ENCODE measurements at regions not wholly inside any gene's neighbourhood (a gene's known extent, or its start where the extent isn't known, plus 50 kb on each side); places are given as distances from the start of the nearest gene placed in this dataset.

- Histone ChIP-seq H3K36me3 (replicated peaks) (no peaks in the 10 kb centered on the region), H3K4me3 (ENCODE audit: low read depth, low read length) (no peak overlapping the region), H3K27me3 (replicated peaks) (no peaks in the 10 kb centered on the region), H3K27ac (no peak overlapping the region)
- no peak for DNase-seq
- TF ChIP-seq CTCF (IDR thresholded peaks at IDR 0.05; ENCODE audit: low read depth, low read length, missing control alignments): no peak
- in situ Hi-C loops (cut with HindIII; ENCODE audit: low pct_ligation_motif_present, low sequenced_read_pairs): no loop called here
These were observed 59.1 kb upstream of the CCDC28A start for GRCh38 chr6:138714493-138714892.

- H3K4me3 ChIP-seq (ENCODE audit: low read depth, low read length): no peak overlapping the region
- no peak for DNase-seq
- in situ Hi-C loops (cut with HindIII; ENCODE audit: low pct_ligation_motif_present, low sequenced_read_pairs): no loop called here
- H3K27me3 ChIP-seq (replicated peaks): no peaks in the 10 kb centered on the region
- H3K27ac ChIP-seq: no peak overlapping the region
- TF ChIP-seq CTCF (IDR thresholded peaks at IDR 0.05; ENCODE audit: low read depth, low read length, missing control alignments): no peak
- H3K36me3 ChIP-seq (replicated peaks): no peaks in the 10 kb centered on the region
These were observed 57.6 kb upstream of the CCDC28A start for GRCh38 chr6:138716013-138716412.

- no peak overlapping the region for H3K27ac ChIP-seq
- no peak for TF ChIP-seq CTCF (IDR thresholded peaks at IDR 0.05; ENCODE audit: low read depth, low read length, missing control alignments)
- no peak overlapping the region for H3K4me3 ChIP-seq (ENCODE audit: low read depth, low read length)
- H3K36me3 ChIP-seq (replicated peaks): no peaks in the 10 kb centered on the region
- no peak for DNase-seq
- H3K27me3 ChIP-seq (replicated peaks): no peaks in the 10 kb centered on the region
- in situ Hi-C loops (cut with HindIII; ENCODE audit: low pct_ligation_motif_present, low sequenced_read_pairs): no loop called here
These were observed 56.5 kb upstream of the CCDC28A start for GRCh38 chr6:138716971-138717665.

GRCh38 chr6:138719011-138719635 is 54.4 kb upstream of the CCDC28A start:
- H3K4me3 ChIP-seq (ENCODE audit: low read depth, low read length): no peak overlapping the region
- in situ Hi-C loops (cut with HindIII; ENCODE audit: low pct_ligation_motif_present, low sequenced_read_pairs): no loop called here
- DNase-seq: no peak
- no peak overlapping the region for H3K27ac ChIP-seq
- no peaks in the 10 kb centered on the region for H3K36me3 ChIP-seq (replicated peaks)
- H3K27me3 ChIP-seq (replicated peaks): no peaks in the 10 kb centered on the region
- no peak for TF ChIP-seq CTCF (IDR thresholded peaks at IDR 0.05; ENCODE audit: low read depth, low read length, missing control alignments)

GRCh38 chr6:138719744-138720143 is 53.8 kb upstream of the CCDC28A start:
- no peak for TF ChIP-seq CTCF (IDR thresholded peaks at IDR 0.05; ENCODE audit: low read depth, low read length, missing control alignments)
- no peak for DNase-seq
- no peak overlapping the region for H3K27ac ChIP-seq
- in situ Hi-C loops (cut with HindIII; ENCODE audit: low pct_ligation_motif_present, low sequenced_read_pairs): no loop called here
- H3K27me3 ChIP-seq (replicated peaks): no peaks in the 10 kb centered on the region
- H3K4me3 ChIP-seq (ENCODE audit: low read depth, low read length): no peak overlapping the region
- no peaks in the 10 kb centered on the region for H3K36me3 ChIP-seq (replicated peaks)
